K562 (cell line): ENCODE measurements at regions not wholly inside any gene's neighbourhood (a gene's known extent, or its start where the extent isn't known, plus 50 kb on each side); places are given as distances from the start of the nearest gene placed in this dataset.

Source experiments
- ATAC-seq: fragments of 200-7000 bp; cut with Tn5 transposase; 3 replicates; pipeline ENCODE4 v1.9.1; 2020; ENCODE audit warnings: moderate library complexity
- BruUV-seq: library from RNA; stranded (reverse); fragments of 400-500 nt; replicated peaks from 2 replicates; lab custom pipeline; 2021; lab: Mats Ljungman, UMichigan
- CTCF ChIA-PET: fragments of 300-600 bp; formaldehyde crosslinking; extraction: SDS; loops from one replicate; lab custom pipeline; 2021; ENCODE audit warnings: low intra/inter-chr PET ratio; lab: Yijun Ruan, JAX
- POLR2A ChIA-PET: fragments of 300-600, 350-650 bp; sonication (Branson Sonifier 250); formaldehyde crosslinking; extraction: SDS; loops from one replicate; lab custom pipeline; 2021; ENCODE audit warnings: antibody characterized with exemption, inconsistent platforms; lab: Yijun Ruan, JAX
- DNase-seq, 4 experiments: peaks; one replicate each; pipeline versions ENCODE4 v3.0.0 to v3.0.0-alpha.2; 2011 to 2018; ENCODE audit warnings: low spot score in 3 of 4, mixed read lengths in 3 of 4; ENCODE audit errors: extremely low read depth in 1 of 4
- FAIRE-seq: peaks from 2 replicates; lab custom pipeline; 2011; peaks lifted over from hg19 to GRCh38; lab: Jason Lieb, UNC
- H2AFZ ChIP-seq: 2 replicates; pipeline ENCODE4 v1.6.0; 2011; ENCODE audit warnings: low read depth, low read length, control low read depth, inconsistent platforms
- H3K27ac ChIP-seq: fragments of 200-600 bp; 3 replicates; pipeline ENCODE4 v1.8.0; 2011; ENCODE audit warnings: low read depth, mild to moderate bottlenecking, control low read depth, inconsistent platforms, low read length, moderate library complexity, mixed read lengths; ENCODE audit errors: extremely low read depth
- H3K27me3 ChIP-seq, 2 experiments: fragments of 300-600 bp in 1 of 2; 2 replicates in 1 of 2; 3 replicates in 1 of 2; pipeline versions ENCODE4 v1.6.0 to v1.8.0; 2011; ENCODE audit warnings: inconsistent platforms in 2 of 2, low read length in 2 of 2, mild to moderate bottlenecking in 1 of 2, mixed read lengths in 1 of 2, moderate library complexity in 1 of 2; ENCODE audit not compliant: control insufficient read depth in 2 of 2, insufficient read depth in 2 of 2
- H3K36me3 ChIP-seq: fragments of 300-600 bp; 3 replicates; pipeline ENCODE4 v1.8.0; 2011; ENCODE audit warnings: mild to moderate bottlenecking, low read length, inconsistent platforms; ENCODE audit not compliant: control insufficient read depth, insufficient read depth
- H3K4me1 ChIP-seq, 2 experiments: fragments of 200-600 bp in 1 of 2; replicated peaks in 1 of 2; 2 replicates in 1 of 2; 3 replicates in 1 of 2; pipeline versions ENCODE4 v1.5.1 to v1.8.0; 2011; ENCODE audit warnings: inconsistent platforms in 2 of 2, low read length in 2 of 2, mild to moderate bottlenecking in 1 of 2, mixed read lengths in 1 of 2, moderate library complexity in 1 of 2; ENCODE audit not compliant: control insufficient read depth in 2 of 2, insufficient read depth in 2 of 2
- H3K4me2 ChIP-seq: 2 replicates; pipeline ENCODE4 v1.6.1; 2011; ENCODE audit warnings: low read length, control low read depth, inconsistent platforms, mixed read lengths; ENCODE audit not compliant: insufficient read depth
- H3K4me3 ChIP-seq: fragments of 200-600 bp; sonication (generic), shearing (Covaris generic); 2 replicates; pipeline ENCODE4 v1.5.1; 2016; ENCODE audit warnings: control low read depth, inconsistent platforms
- H3K79me2 ChIP-seq: fragments of 200-600 bp; 3 replicates; pipeline ENCODE4 v1.8.0; 2011; ENCODE audit warnings: low read length, inconsistent platforms; ENCODE audit not compliant: control insufficient read depth, insufficient read depth
- H3K9ac ChIP-seq, 2 experiments: 2 replicates each; pipeline versions ENCODE4 v1.6.0 to v1.6.1; 2011; ENCODE audit warnings: low read depth in 2 of 2, low read length in 2 of 2, control low read depth in 1 of 2, inconsistent platforms in 1 of 2, mild to moderate bottlenecking in 1 of 2, mixed read lengths in 1 of 2; ENCODE audit not compliant: insufficient read depth in 1 of 2
- H3K9me1 ChIP-seq: one replicate; pipeline ENCODE4 v1.6.0; 2011; ENCODE audit warnings: inconsistent platforms, mild to moderate bottlenecking, low read length, moderate library complexity; ENCODE audit not compliant: control insufficient read depth, insufficient read depth
- H3K9me3 ChIP-seq: replicated peaks from 2 replicates; pipeline ENCODE4 v1.5.1; 2011; ENCODE audit warnings: low read depth, low read length, inconsistent platforms; ENCODE audit not compliant: control insufficient read depth, insufficient read depth
- H4K20me1 ChIP-seq: replicated peaks from 2 replicates; pipeline ENCODE4 v1.6.1; 2011; ENCODE audit warnings: low read length, inconsistent platforms, mixed read lengths; ENCODE audit not compliant: control insufficient read depth, insufficient read depth
- FOXA3 ChIP-seq, 2 experiments: fragments of 450-650 bp in 1 of 2; sonication (generic) in 1 of 2; formaldehyde crosslinking; IDR thresholded peaks in 1 of 2; conservative IDR thresholded peaks in 1 of 2; 2 replicates each; pipeline versions ENCODE4 v1.4.0 to v1.8.0; 2020 to 2022; ENCODE audit warnings: mild to moderate bottlenecking in 2 of 2, missing genetic modification reagents in 1 of 2
- HMGN3 ChIP-seq: IDR thresholded peaks from 2 replicates; pipeline ENCODE4 v1.6.1; 2011; ENCODE audit warnings: borderline replicate concordance, low read depth, mild to moderate bottlenecking, mixed read lengths, low read length; ENCODE audit not compliant: insufficient read length; ENCODE audit errors: extremely low read depth
- IFI16 ChIP-seq: fragments of 250-450 bp; sonication (Bioruptor Pico); IDR thresholded peaks from 2 replicates; pipeline ENCODE4 v2.1.2; 2022; ENCODE audit warnings: mild to moderate bottlenecking, inconsistent platforms
- PPARD ChIP-seq: fragments of 250-450 bp; sonication (Bioruptor Pico); IDR thresholded peaks from 2 replicates; pipeline ENCODE4 v1.8.0; 2022; ENCODE audit warnings: inconsistent platforms, mild to moderate bottlenecking, moderate library complexity
- PYGO2 ChIP-seq: fragments of 450-650 bp; IDR thresholded peaks from 2 replicates; pipeline ENCODE4 v1.6.1; 2016; ENCODE audit warnings: mild to moderate bottlenecking, missing genetic modification characterization, moderate library complexity, missing compliant biosample characterization
- RAD21 ChIP-seq, 2 experiments: fragments of 250-450 bp in 1 of 2; fragments of 450-650 bp in 1 of 2; sonication (Bioruptor Pico) in 1 of 2; formaldehyde crosslinking in 1 of 2; IDR thresholded peaks in 1 of 2; conservative IDR thresholded peaks in 1 of 2; 2 replicates each; pipeline versions ENCODE4 v1.4.0 to v1.8.0; 2020 to 2022; ENCODE audit warnings: mild to moderate bottlenecking in 2 of 2, moderate library complexity in 1 of 2
- ZNF778 ChIP-seq: fragments of 450-650 bp; formaldehyde crosslinking; IDR thresholded peaks from 2 replicates; pipeline ENCODE4 v1.4.0; 2020; ENCODE audit warnings: mild to moderate bottlenecking, moderate library complexity
- WGBS: fragments of 100-300 bp; shearing (Covaris generic); methylation state at CpG from one replicate; pipeline ENCODE4 v1.1.6; 2016; ENCODE audit warnings: low coverage, mixed read lengths; ENCODE audit not compliant: insufficient coverage; ENCODE audit errors: missing lambda C conversion rate; 5-methylcytosine and 5-hydroxymethylcytosine counted together
- in situ Hi-C: fragments of 300-500 bp; cut with MboI; formaldehyde crosslinking; loops from 4 replicates; pipeline ENCODE4 v1.15.0; 2018; ENCODE audit warnings: inconsistent platforms, mixed read lengths
- intact Hi-C: fragments of 100-400 bp; cut with micrococcal nuclease; formaldehyde crosslinking; loops from 2 replicates; pipeline ENCODE4 v1.14.2; 2022
- TF ChIP-seq, protein P1 (sequence below): fragments of 250-450 bp; sonication (Bioruptor Pico); IDR thresholded peaks from 2 replicates; pipeline ENCODE4 v1.4.0; 2020; ENCODE audit warnings: mild to moderate bottlenecking, moderate library complexity

DNA sequence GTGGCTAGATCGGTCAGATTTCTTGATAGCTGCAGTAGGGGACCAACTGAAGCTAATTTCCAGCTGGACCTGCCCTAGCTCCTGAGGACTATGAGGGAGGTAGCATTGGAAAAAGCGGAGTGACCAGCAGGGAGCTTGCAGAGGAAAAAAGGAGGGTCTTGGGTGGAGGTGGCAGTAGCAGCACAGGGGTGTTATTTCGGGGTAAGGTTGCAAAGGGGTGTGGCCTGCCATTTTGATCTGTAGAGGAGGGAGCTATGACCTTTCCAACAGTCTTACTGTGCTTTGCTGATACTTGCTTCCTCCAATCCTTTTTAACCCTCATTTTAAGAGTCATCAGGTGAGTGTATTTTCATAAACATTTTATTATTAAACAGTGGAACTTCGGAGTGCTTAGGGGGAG lies 83.8 kb upstream of the NRXN3 start:
- 2% methylated on average over 3 of the region's 4 CpGs for WGBS
- ATAC-seq (no peak), FAIRE-seq (no peak), DNase-seq (no peak)
- H3K4me1 ChIP-seq = no peaks in the 10 kb centered on the region
- CTCF ChIA-PET = no interaction called here
- peaks cover 9 to 26% of the 10 kb centered on the region in 2 experiments; a peak in 3 of 5 replicates for H3K27me3 ChIP-seq
- intact Hi-C loops (no loop called here), in situ Hi-C loops (no loop called here)
- H3K9me1 ChIP-seq = no peaks in the 10 kb centered on the region
- no peak overlapping the region for H3K4me3 ChIP-seq
- no TSS peak for BruUV-seq
- POLR2A ChIA-PET = no interaction called here
- H4K20me1 ChIP-seq = no peaks in the 10 kb centered on the region
- no peak overlapping the region for H3K4me2 ChIP-seq
- no peak overlapping the region for H3K9ac ChIP-seq
- TF ChIP-seq PPARD (no peak), IFI16 (CRISPR knock-in tag) (no peak), PYGO2 (tag) (no peak), ZNF778 (CRISPR knock-in tag) (no peak), FOXA3 (CRISPR knock-in tag; conservative IDR thresholded peaks at IDR 0.05 in 1 of 2, IDR thresholded peaks at IDR 0.05 in 1 of 2) (no peak), RAD21 (CRISPR knock-in tag; conservative IDR thresholded peaks at IDR 0.05 in 1 of 2, IDR thresholded peaks at IDR 0.05 in 1 of 2) (no peak), HMGN3 (no peak)
- TF ChIP-seq, protein P1, sequence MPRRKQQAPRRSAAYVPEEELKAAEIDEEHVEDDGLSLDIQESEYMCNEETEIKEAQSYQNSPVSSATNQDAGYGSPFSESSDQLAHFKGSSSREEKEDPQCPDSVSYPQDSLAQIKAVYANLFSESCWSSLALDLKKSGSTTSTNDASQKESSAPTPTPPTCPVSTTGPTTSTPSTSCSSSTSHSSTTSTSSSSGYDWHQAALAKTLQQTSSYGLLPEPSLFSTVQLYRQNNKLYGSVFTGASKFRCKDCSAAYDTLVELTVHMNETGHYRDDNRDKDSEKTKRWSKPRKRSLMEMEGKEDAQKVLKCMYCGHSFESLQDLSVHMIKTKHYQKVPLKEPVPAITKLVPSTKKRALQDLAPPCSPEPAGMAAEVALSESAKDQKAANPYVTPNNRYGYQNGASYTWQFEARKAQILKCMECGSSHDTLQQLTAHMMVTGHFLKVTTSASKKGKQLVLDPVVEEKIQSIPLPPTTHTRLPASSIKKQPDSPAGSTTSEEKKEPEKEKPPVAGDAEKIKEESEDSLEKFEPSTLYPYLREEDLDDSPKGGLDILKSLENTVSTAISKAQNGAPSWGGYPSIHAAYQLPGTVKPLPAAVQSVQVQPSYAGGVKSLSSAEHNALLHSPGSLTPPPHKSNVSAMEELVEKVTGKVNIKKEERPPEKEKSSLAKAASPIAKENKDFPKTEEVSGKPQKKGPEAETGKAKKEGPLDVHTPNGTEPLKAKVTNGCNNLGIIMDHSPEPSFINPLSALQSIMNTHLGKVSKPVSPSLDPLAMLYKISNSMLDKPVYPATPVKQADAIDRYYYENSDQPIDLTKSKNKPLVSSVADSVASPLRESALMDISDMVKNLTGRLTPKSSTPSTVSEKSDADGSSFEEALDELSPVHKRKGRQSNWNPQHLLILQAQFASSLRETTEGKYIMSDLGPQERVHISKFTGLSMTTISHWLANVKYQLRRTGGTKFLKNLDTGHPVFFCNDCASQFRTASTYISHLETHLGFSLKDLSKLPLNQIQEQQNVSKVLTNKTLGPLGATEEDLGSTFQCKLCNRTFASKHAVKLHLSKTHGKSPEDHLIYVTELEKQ (CRISPR knock-in tag) = no peak
- no peak overlapping the region for H3K27ac ChIP-seq
- H3K36me3 ChIP-seq = no peaks in the 10 kb centered on the region
- no peaks in the 10 kb centered on the region for H3K79me2 ChIP-seq
- no peaks in the 10 kb centered on the region for H3K9me3 ChIP-seq
- H2AFZ ChIP-seq = no peak overlapping the region
